NCI-H2196 treated with DMSO at 0.1 percent for 48 hours (cell line): ENCODE measurements at regions not wholly inside any gene's neighbourhood (a gene's known extent, or its start where the extent isn't known, plus 50 kb on each side); places are given as distances from the start of the nearest gene placed in this dataset.

Experiments
- DNase-seq: peaks from one replicate; lab custom pipeline; 2025; ENCODE audit not compliant: unreplicated experiment; lab: John Stamatoyannopoulos, UW

DNA sequence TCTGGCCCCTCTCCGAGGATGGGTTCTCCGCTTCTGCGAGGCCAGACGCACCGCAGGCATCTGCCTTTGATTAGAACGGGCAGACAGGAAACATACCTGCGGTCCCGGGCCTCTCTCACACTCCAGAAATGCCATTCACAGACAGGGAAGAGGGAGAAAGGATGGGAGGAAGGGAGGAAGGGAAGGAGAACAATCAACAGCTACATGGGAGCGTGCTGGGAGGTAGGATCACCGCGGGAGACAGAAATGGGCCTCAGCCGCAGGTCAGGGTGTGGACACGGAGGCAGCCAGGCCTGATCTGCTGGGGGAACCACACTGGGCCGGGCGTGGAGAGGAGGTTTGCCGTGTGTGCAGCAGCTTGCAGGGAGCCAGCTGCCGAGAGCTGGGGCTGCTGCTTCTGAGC lies 90.7 kb upstream of the RGMA start:
- DNase-seq: no peak

DNA sequence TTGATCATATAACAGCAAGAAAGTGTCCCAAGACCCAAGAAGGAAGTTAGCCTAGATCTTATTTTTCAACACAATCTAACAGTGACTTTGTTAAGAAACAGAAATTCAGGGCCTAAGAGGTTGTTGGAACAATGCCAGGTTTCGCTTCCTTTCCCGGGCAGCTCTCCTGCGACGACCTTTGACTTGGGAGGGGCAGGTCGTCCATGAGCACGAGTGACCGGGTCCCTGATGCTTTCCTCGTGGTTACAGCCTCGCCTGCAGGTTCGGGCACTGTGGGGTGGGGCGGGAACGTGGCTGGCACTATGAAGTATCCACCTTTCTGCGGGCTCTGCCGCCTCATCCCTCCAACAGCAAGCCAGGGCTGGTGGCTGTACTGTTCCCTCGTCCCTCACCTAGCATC lies 90.1 kb upstream of the RGMA start:
- DNase-seq: no peak

DNA sequence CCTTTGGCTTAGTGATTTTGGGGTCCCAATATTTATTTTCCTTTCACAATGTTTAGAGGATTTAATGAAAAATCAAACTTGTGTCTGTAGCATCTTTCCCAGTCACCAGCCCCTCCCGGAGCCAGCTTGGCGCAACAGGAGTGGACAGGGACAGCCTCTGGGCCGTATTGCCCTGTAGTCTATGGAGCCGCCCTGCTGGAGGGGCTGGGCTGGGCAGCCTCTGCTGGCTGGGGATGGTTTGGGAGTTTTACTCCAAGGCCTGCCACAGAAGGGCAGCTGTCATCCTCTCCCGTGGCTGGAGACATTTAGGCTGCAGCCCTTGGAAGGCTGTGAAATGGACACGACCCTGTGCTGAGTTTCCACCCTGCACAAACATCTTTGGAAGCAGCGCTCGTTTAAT lies 89.4 kb upstream of the RGMA start:
- no peak for DNase-seq

DNA sequence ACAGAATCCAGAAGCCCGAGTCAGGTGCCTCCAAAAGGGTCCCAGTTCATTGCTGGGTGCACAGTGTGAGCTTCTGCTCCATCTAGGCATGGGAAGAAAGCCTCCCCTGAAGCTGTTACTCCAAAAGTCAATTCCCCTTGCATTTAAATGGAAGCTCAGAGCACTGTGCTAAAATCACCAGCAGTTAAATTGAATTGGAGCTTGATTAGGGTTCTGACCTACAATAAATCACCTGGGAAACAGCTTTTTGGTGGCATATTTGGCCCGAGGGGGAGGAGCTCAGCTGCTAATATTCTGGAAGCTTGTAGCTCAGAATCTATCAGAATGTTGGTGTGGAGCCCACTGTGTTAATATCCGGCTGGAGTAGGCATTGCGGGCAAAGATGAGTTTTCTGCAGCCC lies 87.1 kb upstream of the RGMA start:
- DNase-seq: no peak

DNA sequence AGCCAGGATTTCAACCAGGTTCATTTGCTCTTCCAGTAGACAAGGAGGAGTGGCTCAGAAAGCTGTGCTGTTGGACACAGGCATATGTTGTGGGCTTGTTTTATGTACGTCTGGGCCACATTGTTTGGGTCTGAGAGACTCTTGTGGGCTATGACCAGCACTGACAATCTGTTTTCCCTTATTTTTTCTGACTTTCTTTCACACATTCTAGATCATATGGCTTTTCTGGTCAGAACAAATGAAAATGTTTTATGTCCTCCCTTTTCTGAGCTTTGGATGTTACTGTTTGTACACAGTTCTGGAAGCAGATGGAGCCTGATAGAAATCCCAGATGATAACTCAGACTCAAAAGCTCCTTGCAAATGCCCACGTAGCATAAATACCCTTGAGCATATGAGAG lies 85.8 kb upstream of the RGMA start:
- DNase-seq: no peak

DNA sequence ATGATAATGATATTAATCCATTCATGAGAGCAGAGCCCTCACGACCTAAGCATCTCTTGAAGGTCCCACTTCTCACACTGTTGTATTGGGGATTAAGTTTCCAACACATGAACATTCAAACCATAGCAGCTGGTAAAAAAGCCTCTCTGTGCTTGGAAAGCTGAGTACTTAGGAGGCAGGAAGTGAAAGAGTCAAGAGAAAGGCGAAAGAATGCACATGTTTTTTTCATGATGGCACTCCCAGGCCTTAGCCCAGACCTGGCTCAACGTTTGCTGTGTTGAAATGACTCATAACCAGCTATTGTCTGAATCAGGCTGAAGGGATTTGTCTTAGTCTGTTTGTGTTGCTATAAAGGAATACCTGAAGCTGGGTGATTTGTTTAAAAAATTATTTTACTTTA lies 84.4 kb upstream of the RGMA start:
- no peak for DNase-seq

DNA sequence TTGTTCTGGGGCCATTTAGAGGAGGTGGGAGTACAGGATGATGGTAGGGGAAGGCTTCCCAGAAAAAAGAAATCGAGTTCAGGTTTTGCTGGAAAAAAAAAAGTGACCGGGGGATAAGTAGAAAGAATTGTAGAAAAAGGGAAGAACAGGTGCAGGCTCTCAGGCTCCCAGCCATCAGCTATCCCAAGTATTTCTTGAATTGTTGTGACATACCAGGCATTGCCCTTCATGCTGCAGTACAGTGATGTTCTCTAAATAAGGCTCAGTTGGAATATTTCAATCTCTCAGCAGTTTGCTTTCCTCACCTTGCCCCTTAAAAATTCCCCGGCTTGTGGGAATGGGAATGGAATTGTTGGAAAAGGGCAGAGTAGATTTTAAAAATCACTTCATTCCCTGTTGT lies 82.5 kb upstream of the RGMA start:
- DNase-seq: no peak

DNA sequence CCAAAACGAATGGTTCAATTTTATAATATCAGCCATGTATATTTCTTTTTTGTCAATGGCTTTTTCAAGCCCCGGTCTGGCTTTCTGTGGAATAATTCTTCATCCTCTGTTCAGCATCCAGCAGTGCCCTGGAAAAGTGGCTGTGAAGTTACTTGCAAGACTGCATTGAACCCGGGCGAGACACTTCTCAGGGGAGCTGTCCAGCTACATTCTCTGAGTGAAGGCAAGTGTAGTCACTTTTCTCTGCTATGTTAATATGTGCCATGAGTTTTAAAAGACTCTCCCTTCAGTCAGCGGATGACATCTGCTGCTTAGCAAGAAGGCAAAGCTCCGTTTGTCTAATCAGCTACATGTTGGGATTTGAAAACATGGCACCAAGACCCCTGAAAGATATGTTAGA lies 81.3 kb upstream of the RGMA start:
- DNase-seq: no peak

DNA sequence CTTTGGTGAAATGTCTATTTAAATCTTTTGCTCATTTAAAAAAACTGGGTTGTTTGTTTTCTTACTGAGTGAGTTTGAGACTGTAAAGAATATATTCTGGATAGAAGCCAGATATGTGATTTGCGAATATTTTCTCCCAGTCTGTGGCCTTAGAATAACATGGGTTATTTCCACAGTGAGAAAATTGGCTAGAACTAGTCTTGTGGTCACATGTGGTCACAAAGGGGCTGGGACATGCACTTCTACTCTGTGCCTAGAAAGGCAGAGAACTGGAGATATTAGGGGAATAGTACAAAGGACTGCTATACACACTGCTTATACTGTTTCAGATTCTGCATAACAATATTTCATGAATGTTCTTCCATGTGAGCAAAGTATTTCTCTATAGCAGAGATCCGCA lies 79.9 kb upstream of the RGMA start:
- DNase-seq: no peak

DNA sequence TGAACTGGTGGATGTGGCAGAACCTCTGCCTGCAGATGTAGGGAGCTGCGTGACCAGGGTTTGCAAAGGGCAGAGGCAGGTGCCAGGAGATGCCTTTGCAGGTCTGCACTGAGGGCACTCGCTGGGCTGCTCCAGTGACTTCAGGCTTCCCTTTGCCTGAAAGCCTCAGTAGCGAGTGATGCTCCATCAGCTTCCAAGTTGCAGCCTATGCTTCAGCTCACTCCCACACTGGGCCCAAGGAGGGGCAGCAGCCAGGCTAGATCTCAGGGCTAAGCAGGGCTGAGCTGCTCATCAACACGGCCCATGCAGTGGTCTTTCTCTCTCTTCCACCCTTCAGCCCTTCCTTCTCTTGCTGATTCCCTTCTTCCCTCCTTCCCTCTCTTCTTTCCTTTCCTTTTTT lies 78.3 kb upstream of the RGMA start:
- no peak for DNase-seq

DNA sequence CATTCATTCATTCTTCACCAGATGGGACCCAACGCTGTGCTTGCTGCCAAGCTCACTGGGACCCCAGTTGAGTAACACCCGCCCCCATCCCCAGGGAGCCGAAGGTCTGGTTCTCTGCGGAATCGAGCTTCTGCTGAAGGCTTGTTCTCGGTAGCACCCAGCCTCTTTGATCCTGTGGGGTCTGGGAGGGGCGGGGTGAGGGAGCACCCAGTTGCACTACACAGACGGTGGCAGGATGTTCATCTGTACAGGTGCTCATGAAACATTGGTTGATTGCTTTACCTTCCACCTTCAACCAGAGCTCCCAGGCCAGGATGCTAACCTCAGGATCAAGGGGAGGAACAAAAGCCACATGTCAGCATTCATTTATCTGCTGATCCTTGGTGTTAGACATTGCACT lies 77.7 kb upstream of the RGMA start:
- DNase-seq: no peak

DNA sequence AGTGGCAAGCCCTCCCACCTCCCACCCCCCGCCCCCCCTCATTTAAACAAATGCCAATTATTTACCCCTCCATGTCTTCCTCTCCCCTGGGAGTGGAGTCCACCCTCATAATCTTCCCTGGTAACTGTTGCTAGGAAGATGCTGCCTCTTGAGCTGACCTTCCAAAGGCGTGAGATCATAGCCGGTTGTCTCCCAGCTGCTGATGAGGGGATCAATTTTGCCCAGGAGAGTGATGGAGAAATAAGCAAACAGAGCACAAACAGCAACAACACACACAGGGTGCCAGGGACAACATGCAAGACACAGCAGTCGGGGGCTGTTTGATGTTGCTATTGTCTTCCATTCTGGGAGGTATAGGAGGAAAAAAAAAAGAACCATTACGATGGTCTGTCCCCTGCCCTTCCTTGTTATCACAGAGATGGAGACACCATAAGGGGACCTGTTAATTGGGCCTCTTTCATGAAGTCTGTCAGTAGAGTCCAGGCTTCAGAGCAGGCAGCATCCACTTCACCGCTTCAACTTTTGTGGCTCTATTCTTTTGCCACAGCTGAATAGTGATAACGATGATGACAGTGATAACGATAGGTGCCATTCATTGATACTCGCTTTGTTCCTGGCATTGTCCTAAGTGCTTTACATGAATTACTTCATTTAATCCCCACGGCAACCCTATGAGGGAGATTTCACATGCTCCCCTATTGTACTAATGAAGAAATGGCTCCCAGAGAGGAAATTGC lies 76.9 kb upstream of the RGMA start:
- no peak for DNase-seq

DNA sequence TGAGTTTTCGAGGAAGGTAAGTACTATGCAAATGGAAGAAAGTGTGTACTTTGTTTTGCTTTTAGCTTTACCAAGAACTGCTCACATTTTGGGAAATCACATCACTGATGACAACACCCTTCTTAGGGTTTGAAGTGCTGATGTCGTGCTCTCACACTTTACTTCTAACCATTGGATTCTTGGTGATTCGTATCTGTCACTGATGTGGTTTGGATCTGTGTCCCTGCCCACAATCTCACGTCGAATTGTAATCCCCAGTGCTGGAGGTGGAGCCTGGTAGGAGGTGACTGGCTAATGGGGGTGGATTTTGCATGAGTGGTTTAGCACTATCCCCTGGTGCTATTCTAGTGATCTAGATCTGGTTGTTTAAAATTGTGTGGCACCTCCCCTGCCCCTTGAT lies 75.4 kb upstream of the RGMA start:
- DNase-seq: no peak

DNA sequence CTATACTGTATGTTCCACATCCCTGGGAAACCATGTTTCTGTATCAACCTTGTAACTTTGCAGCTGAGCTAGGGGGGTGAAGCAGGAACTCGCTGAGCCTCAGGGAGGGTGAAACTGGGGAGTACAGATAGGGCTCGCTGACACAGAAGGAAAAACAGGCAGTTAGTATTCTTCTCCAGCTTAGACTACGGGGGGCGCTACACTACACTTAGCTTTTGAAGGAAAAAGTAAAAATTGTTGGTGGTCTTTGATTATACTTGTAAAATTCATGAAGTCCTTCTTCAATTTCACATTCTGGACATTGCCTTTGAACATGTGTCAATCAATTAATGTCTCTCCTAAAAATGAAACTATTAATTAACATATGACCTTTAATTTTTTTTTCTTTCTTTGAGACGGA lies 73.5 kb upstream of the RGMA start:
- DNase-seq: no peak

DNA sequence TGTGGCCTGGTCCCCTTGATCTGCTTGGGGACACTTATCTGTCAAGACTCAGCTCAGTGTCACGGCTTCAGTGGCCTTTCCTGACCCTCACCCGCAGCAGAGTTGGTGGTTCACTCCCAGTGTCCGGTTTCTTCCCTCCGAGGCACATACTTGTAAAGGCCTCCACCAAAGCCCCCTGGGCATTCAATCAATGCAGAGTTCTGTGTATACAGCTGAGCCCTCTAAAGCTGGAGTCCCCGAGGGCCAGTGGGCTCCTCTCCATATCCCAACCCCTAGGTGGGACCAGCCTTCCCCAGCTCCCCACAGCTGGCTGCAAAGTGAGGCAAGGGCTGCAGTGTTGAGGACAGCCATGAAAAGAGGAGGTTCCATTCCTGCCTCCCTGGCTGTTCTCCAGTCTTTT lies 70.9 kb upstream of the RGMA start:
- no peak for DNase-seq

DNA sequence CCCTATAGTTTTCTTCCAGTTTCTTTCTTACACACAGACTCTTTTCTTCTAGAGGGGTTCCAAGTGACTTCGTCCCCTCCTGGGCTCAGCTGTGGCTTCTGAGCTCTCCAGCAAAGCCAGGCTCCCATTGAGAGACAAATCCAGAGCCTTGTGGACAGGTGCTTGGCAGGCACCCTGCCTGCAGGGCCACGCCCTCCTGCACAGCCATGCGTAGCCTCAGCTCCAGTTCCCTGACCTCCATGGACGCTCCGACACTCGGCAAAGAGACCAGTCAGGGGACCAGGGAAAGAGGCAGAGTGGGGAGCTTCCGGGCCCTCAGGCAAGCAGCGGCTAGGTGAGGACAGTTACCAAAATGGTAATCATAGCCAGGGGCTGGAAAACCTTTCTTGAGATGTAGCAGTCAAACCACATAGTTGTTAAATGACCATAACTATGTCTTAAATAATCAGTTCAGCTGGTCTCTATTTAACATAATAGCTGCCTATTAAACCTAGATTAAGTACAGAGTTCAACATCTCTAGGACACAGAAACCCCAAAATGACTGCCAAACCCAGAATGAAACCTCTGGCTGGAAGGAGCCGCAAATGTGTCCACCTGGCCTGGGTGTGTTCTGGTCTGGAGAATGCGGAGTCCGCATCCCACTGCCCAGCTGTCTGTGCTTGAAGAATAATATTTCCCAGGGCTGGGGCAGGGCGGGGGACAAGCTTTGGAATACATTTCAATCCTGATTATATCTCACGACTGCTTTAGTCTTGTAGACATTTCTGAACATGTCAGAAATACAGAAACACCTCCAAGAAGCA lies 69.3 kb upstream of the RGMA start:
- DNase-seq: no peak

DNA sequence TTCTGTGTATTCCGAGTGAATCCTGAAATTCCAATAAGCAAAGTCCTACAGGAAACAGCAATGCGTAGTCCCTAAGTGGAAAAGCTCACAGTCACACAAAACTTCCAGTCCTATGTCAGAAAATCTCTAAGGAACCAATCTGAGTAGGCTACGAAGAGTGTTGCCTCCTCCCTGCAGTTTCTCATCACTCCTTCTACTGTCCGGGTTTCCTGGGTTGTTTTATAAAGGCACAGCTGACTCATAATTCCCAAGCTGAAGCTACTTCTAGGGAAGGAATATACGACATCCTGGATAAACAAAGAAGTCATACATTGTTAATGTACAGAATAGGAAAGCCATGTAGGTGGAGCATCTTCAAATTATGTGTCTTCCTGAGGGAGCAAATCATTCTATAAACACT lies 65.7 kb upstream of the RGMA start:
- DNase-seq: no peak

DNA sequence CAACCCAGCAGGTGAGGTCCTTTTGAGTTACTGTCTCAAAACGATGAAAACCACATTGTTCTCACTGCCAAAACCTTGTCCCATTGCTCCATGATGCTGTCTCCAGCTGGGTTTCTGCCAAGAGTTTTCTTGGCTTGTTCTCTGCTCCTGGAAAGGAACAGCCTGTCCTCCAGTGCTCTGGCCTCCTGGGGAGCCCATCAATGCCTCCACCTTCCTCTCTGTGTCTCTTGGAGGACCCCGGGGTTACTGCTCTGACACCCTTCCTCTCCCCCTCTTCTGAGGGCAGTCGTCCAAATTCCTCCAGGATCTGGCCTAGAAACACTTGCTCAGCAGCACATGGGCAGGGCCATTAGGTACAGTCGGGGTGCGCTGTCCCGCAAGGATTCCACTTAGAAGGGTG lies 63.9 kb upstream of the RGMA start:
- DNase-seq: no peak

DNA sequence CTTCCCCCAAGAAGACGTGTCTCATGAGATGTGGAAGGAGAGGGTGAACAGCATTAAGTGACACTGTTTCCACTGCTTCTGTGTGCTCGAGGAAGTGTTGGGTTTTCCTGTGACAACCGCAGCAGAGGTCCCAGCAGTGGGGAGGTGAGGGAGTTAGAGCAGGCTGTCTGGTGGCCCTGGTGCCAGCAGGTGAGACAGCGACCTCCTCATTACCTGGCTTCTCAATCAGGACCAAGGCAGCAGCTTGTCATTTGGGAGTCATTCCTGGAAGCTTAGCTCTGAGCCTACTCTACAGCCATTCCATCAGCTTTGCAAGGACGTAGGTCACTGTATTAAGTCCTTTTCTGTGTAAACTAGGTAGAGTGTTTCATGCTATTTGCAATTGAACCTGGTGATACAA lies 63.3 kb upstream of the RGMA start:
- no peak for DNase-seq

DNA sequence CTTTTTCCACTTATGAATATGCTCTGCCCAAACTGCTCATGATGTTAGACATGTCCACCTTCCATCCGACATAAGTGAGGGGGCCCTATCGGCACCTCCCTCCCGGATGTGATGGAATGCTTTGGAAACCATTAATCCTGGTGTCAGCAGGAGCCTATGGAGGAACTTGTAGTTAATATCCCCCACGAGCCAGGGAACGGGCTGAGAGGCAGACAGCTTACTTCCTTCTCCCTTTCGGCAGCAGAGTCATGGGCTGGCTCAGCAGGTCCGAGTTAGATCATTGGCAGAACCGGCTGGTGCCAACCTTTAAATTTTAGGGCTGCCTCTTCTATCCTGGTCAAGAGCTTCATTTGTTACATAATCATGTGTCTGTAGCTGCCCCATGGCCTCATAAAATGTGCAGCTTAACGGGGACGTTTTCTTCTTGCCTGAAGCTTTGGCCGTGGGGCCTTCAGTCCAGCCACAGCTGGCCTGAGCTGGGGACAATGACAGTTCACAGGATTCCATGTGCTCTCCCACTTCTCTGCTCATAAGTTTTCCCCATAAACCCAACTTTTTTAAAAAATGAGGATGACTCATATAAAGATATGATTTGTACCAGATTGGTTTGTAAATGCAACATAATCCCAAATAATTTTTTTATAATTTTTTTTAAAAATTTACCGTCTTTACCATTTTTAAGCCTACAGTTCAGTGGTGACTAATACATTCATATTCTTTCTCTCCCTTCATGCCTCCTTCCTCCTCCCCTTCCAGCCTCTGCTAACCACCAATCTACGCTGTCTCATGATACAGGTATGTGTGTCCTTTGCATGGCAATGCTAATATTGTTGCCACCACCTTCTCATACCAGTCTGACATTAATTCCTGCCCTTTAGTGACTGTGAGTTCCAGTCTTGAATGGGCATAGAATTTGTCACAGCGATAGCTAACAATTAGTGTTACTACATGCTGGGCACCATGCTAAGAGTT lies 62.2 kb upstream of the RGMA start:
- DNase-seq: no peak

DNA sequence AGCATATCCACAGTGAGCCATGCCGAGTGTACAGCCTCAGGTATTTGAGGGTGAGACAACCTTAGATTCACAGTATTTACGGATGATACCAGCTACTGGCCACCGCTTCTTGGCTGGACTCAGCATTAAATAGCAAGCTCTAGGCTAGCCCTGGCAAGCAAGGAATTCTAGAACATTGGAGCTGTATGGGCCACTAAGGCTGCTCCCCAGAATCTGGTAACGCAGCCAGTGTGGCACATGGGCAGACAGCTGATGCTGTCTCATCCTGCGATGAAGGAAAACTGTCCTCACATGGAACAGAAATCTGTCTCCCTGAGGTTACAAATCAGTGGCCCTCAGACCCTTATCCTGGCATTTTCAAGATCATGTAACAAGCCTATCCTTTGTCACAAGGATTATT lies 57.6 kb upstream of the RGMA start:
- no peak for DNase-seq

DNA sequence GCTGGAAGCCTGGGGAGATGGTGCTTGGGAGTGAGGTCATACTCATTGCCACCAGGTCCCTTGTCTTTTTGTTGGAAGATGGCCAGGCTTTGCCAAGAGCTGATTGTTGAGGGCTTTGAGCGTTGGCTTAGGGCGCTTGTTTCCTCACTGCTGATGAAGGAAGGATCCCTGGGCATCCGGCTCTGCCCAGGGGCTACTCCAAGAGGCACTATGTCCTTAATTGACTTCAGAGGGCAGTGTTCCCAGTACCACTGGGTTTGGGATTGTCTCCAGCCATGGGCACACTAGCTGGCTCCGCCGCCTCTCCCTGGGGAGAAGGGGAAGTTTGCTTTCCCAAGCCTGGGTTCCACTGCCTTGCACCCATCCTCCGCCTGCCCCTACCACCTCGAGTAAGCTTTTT lies 57.2 kb upstream of the RGMA start:
- no peak for DNase-seq
